ENCODE measurements at regions not wholly inside any gene's neighbourhood (a gene's known extent, or its start where the extent isn't known, plus 50 kb on each side); places are given as distances from the start of the nearest gene placed in this dataset.

- Mint-ChIP-seq H3K27ac (ENCODE audit: unreplicated experiment) (no peak overlapping the region), H3K4me1 (ENCODE audit: low read depth) (peaks cover 18% of the 10 kb centered on the region), H3K36me3 (ENCODE audit: low read depth) (no peaks in the 10 kb centered on the region), H3K27me3 (ENCODE audit: low read depth) (no peaks in the 10 kb centered on the region), H3K9me3 (ENCODE audit: low read depth) (no peaks in the 10 kb centered on the region), H3K4me3 (ENCODE audit: unreplicated experiment) (no peak overlapping the region)
- DNase-seq (ENCODE audit: low spot score): no peak
- TF ChIP-seq CTCF (IDR thresholded peaks at IDR 0.05): no peak
These were observed 113.3 kb upstream of the DUSP10 start for GRCh38 chr1:221855156-221855555.

- no peaks in the 10 kb centered on the region for H3K27me3 Mint-ChIP-seq (ENCODE audit: low read depth)
- H3K4me1 Mint-ChIP-seq (ENCODE audit: low read depth): peaks cover 19% of the 10 kb centered on the region
- H3K9me3 Mint-ChIP-seq (ENCODE audit: low read depth): no peaks in the 10 kb centered on the region
- no peak for DNase-seq (ENCODE audit: low spot score)
- peak overlapping the region; percentile 68 for H3K27ac Mint-ChIP-seq (ENCODE audit: unreplicated experiment)
- no peak overlapping the region for H3K4me3 Mint-ChIP-seq (ENCODE audit: unreplicated experiment)
- no peaks in the 10 kb centered on the region for H3K36me3 Mint-ChIP-seq (ENCODE audit: low read depth)
- TF ChIP-seq CTCF (IDR thresholded peaks at IDR 0.05): no peak
These were observed 109.4 kb upstream of the DUSP10 start for GRCh38 chr1:221851336-221851735.

- H3K4me1 Mint-ChIP-seq (ENCODE audit: low read depth): peaks cover 26% of the 10 kb centered on the region
- DNase-seq (ENCODE audit: low spot score): no peak
- H3K27me3 Mint-ChIP-seq (ENCODE audit: low read depth): no peaks in the 10 kb centered on the region
- no peak overlapping the region for H3K4me3 Mint-ChIP-seq (ENCODE audit: unreplicated experiment)
- no peaks in the 10 kb centered on the region for H3K36me3 Mint-ChIP-seq (ENCODE audit: low read depth)
- TF ChIP-seq CTCF (IDR thresholded peaks at IDR 0.05): no peak
- H3K9me3 Mint-ChIP-seq (ENCODE audit: low read depth): no peaks in the 10 kb centered on the region
- peak overlapping the region; percentile 68 for H3K27ac Mint-ChIP-seq (ENCODE audit: unreplicated experiment)
These were observed 108.7 kb upstream of the DUSP10 start for GRCh38 chr1:221850470-221851187.

- DNase-seq (ENCODE audit: low spot score): no peak
- Mint-ChIP-seq H3K27ac (ENCODE audit: unreplicated experiment) (no peak overlapping the region), H3K9me3 (ENCODE audit: low read depth) (no peaks in the 10 kb centered on the region), H3K4me3 (ENCODE audit: unreplicated experiment) (no peak overlapping the region), H3K4me1 (ENCODE audit: low read depth) (peaks cover 30% of the 10 kb centered on the region), H3K27me3 (ENCODE audit: low read depth) (no peaks in the 10 kb centered on the region), H3K36me3 (ENCODE audit: low read depth) (no peaks in the 10 kb centered on the region)
- no peak for TF ChIP-seq CTCF (IDR thresholded peaks at IDR 0.05)
These were observed 108.0 kb upstream of the DUSP10 start for GRCh38 chr1:221849897-221850296.

GRCh38 chr1:221849110-221849509, 107.2 kb upstream of the DUSP10 start:
- no peak for TF ChIP-seq CTCF (IDR thresholded peaks at IDR 0.05)
- Mint-ChIP-seq H3K27ac (ENCODE audit: unreplicated experiment) (no peak overlapping the region), H3K9me3 (ENCODE audit: low read depth) (no peaks in the 10 kb centered on the region), H3K4me1 (ENCODE audit: low read depth) (peaks cover 30% of the 10 kb centered on the region), H3K27me3 (ENCODE audit: low read depth) (no peaks in the 10 kb centered on the region), H3K36me3 (ENCODE audit: low read depth) (no peaks in the 10 kb centered on the region), H3K4me3 (ENCODE audit: unreplicated experiment) (no peak overlapping the region)
- no peak for DNase-seq (ENCODE audit: low spot score)

Measured in chondrocyte (in vitro differentiated cells).